ENCODE measurements at regions not wholly inside any gene's neighbourhood (a gene's known extent, or its start where the extent isn't known, plus 50 kb on each side); places are given as distances from the start of the nearest gene placed in this dataset.

DNA sequence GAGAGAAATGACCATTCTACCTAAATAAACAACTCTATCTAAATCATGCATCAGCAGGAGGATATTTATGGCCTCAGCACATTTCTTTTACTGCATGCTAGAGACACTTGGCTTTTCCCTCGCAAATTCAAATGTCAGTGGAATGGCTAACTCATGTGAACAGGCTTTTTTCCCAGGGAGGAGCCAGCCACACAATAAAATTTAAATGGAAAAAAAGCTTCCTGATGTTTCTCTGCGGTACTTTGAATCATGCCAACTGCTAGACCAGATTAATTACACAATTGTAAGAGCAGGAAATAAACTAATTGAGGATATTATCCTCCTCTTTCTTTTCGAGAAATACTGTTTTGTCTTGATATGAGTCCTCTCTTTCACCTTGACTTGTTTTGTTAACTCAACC, 676.3 kb downstream of the IRS1 start:
- Mint-ChIP-seq H3K4me1 (ENCODE audit: low read depth) (no peaks in the 10 kb centered on the region), H3K27me3 (no peaks in the 10 kb centered on the region), H3K36me3 (ENCODE audit: low read depth) (no peaks in the 10 kb centered on the region), H3K4me3 (no peak overlapping the region), H3K27ac (no peak overlapping the region), H3K9me3 (no peaks in the 10 kb centered on the region)
- CTCF ChIA-PET = no interaction called here
- no peaks in the 10 kb centered on the region for H3K4me1 ChIP-seq (ENCODE audit: insufficient read depth, low read length)
- no peaks in the 10 kb centered on the region for H3K36me3 ChIP-seq (ENCODE audit: insufficient read depth, low read length)
- no peaks in the 10 kb centered on the region for H3K9me3 ChIP-seq (ENCODE audit: control insufficient read depth in 1 of 2, insufficient read depth in 1 of 2, low read length in 2 of 2)
- intact Hi-C loops (cut with DNase I, micrococcal nuclease) = no loop called here
- no peak overlapping the region for H3K27ac ChIP-seq (ENCODE audit: low read depth in 1 of 2, low read length in 2 of 2)
- ATAC-seq (ENCODE audit: poor library complexity) (no peak), DNase-seq (no peak)
- H3K4me3 ChIP-seq (ENCODE audit: low read length) = no peak overlapping the region
- no peaks in the 10 kb centered on the region for H3K27me3 ChIP-seq (ENCODE audit: control insufficient read depth in 1 of 2, insufficient read depth in 2 of 2, low read length in 2 of 2)
- TF ChIP-seq, protein P1, sequence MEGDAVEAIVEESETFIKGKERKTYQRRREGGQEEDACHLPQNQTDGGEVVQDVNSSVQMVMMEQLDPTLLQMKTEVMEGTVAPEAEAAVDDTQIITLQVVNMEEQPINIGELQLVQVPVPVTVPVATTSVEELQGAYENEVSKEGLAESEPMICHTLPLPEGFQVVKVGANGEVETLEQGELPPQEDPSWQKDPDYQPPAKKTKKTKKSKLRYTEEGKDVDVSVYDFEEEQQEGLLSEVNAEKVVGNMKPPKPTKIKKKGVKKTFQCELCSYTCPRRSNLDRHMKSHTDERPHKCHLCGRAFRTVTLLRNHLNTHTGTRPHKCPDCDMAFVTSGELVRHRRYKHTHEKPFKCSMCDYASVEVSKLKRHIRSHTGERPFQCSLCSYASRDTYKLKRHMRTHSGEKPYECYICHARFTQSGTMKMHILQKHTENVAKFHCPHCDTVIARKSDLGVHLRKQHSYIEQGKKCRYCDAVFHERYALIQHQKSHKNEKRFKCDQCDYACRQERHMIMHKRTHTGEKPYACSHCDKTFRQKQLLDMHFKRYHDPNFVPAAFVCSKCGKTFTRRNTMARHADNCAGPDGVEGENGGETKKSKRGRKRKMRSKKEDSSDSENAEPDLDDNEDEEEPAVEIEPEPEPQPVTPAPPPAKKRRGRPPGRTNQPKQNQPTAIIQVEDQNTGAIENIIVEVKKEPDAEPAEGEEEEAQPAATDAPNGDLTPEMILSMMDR (IDR thresholded peaks at IDR 0.05) = no peak
- POLR2A ChIA-PET = no interaction called here

DNA sequence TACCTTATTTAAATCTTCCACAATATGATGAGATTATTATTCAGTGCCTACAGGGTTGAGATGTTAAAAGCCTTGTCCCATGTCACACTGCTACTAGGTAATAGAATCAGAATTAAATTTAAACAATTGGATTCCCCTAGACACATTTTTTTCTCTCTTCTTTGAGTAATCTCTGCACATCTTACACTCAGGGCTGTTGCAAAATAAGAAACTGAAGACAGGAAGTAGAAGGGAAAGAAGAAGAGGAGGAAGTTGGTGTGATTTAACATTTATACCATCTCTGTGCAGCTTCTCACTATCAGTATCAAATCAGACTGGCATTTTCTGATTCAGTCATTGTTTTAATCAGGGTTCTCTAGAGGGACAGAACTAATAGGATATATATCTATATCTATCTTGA, 677.6 kb downstream of the IRS1 start:
- H3K9me3 ChIP-seq (ENCODE audit: control insufficient read depth in 1 of 2, insufficient read depth in 1 of 2, low read length in 2 of 2) = no peaks in the 10 kb centered on the region
- H3K4me1 Mint-ChIP-seq (ENCODE audit: low read depth) = no peaks in the 10 kb centered on the region
- no peak for ATAC-seq (ENCODE audit: poor library complexity)
- no peak overlapping the region for H3K27ac ChIP-seq (ENCODE audit: low read depth in 1 of 2, low read length in 2 of 2)
- no peaks in the 10 kb centered on the region for H3K36me3 Mint-ChIP-seq (ENCODE audit: low read depth)
- H3K27ac Mint-ChIP-seq = no peak overlapping the region
- ChIA-PET POLR2A (no interaction called here), CTCF (no interaction called here)
- no peak overlapping the region for H3K4me3 Mint-ChIP-seq
- no peaks in the 10 kb centered on the region for H3K27me3 Mint-ChIP-seq
- no peak overlapping the region for H3K4me3 ChIP-seq (ENCODE audit: low read length)
- no peaks in the 10 kb centered on the region for H3K36me3 ChIP-seq (ENCODE audit: insufficient read depth, low read length)
- no peaks in the 10 kb centered on the region for H3K4me1 ChIP-seq (ENCODE audit: insufficient read depth, low read length)
- intact Hi-C loops (cut with DNase I, micrococcal nuclease) = no loop called here
- no peaks in the 10 kb centered on the region for H3K27me3 ChIP-seq (ENCODE audit: control insufficient read depth in 1 of 2, insufficient read depth in 2 of 2, low read length in 2 of 2)
- DNase-seq = no peak
- TF ChIP-seq, protein P1 (IDR thresholded peaks at IDR 0.05) = no peak
- H3K9me3 Mint-ChIP-seq = no peaks in the 10 kb centered on the region

DNA sequence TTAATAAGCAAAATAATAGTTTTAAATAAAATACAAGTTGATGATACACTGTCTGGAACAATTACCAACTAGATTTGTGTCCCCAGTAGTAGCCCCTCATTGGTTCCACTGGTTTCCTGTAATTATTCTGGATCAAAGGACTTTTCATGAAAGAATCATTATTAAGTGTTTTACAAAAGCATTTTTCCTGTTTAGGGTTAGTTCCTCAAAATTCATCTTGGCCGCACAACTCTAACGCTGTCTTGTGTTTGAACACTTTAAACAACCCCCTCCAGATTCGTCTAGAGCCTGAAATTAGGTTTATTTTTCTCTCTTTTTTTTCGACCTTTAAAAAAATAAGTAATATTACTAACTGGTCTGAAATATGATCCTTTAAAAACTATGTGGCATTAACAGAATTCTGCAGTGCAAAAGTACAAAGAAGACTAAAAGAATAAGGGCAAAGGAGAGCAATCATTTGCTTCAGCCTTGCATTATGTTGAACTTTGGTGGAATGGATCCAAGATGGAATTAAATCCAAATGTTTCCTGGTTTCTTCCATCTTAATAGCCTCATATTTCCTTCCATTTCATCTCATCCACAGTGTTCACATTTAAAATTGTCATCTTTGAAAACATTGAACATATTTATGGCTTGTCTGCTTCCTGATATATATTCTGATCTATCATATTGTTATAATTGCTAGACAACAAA, 678.4 kb downstream of the IRS1 start:
- no peaks in the 10 kb centered on the region for H3K9me3 ChIP-seq (ENCODE audit: control insufficient read depth in 1 of 2, insufficient read depth in 1 of 2, low read length in 2 of 2)
- H3K27ac ChIP-seq (ENCODE audit: low read depth in 1 of 2, low read length in 2 of 2) = no peak overlapping the region
- no peaks in the 10 kb centered on the region for H3K4me1 Mint-ChIP-seq (ENCODE audit: low read depth)
- no peaks in the 10 kb centered on the region for H3K27me3 ChIP-seq (ENCODE audit: control insufficient read depth in 1 of 2, insufficient read depth in 2 of 2, low read length in 2 of 2)
- ATAC-seq (ENCODE audit: poor library complexity) (no peak), DNase-seq (no peak)
- no peaks in the 10 kb centered on the region for H3K9me3 Mint-ChIP-seq
- ChIA-PET CTCF (interaction anchor here (0.6 kb wide), 2 partner anchors 56 to 134 kb away, joined by 3 to 4 read pairs; no protein-coding TSS in a partner anchor), POLR2A (no interaction called here)
- no peaks in the 10 kb centered on the region for H3K36me3 Mint-ChIP-seq (ENCODE audit: low read depth)
- no peaks in the 10 kb centered on the region for H3K36me3 ChIP-seq (ENCODE audit: insufficient read depth, low read length)
- TF ChIP-seq, protein P1 (IDR thresholded peaks at IDR 0.05) = no peak
- H3K4me3 ChIP-seq (ENCODE audit: low read length) = no peak overlapping the region
- no peaks in the 10 kb centered on the region for H3K4me1 ChIP-seq (ENCODE audit: insufficient read depth, low read length)
- H3K27ac Mint-ChIP-seq = no peak overlapping the region
- H3K27me3 Mint-ChIP-seq = no peaks in the 10 kb centered on the region
- H3K4me3 Mint-ChIP-seq = no peak overlapping the region
- intact Hi-C loops (cut with DNase I, micrococcal nuclease) = no loop called here
